ENCODE measurements at regions not wholly inside any gene's neighbourhood (a gene's known extent, or its start where the extent isn't known, plus 50 kb on each side); places are given as distances from the start of the nearest gene placed in this dataset.

DNA sequence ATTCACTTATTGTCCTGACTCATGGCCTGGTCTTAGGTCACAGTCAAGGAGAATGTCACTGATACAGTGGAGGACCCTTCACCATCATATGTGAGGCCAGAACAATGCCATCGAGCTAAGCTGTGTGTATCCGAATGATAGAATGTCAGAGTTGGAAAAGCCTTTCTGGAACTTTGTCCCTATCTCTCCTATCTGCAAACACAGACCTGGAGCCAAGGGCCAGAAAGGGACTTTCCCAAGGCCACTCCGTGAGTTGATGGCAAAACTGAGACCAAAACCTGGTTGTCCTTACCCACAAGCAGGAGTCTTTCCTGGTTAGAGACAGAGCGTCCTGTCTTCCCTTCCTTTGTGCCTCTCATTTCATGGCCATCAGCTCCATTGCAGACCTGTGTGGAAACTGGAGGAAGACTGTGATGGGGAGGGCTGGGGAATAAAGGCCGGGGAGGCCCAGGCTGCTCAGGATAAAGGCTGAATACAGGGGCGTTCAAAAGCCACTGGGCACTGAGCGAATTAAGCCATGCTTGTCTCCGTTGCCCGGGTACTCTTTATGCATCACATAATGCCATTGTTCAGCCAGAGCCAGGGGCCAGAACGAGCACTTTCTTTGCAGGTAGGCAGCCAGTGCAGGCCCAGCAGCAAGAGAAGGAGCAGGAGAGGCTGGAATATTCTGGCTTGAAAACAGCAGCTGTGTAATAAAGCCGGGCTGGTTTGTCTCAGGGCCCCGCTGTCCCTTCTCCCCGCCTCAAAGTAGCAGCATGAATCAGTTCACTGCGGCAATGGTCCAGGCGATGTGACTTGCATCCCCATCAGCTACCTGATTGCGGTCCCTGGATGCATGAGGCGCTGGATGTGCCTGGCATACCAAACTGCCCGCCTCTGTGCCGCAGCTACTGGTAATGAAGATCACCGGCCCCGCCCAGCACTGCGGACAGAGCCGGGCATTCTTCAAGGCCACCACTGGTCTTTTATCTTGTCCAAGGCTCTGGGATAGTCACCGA lies 143.0 kb downstream of the RPS24 start:
- Histone ChIP-seq H3K27me3 (ENCODE audit: insufficient read depth, low read length) (no peaks in the 10 kb centered on the region), H3K4me1 (ENCODE audit: insufficient read depth, low read length) (peaks cover 23% of the 10 kb centered on the region), H3K9me3 (ENCODE audit: insufficient read depth, low read depth, low read length) (no peaks in the 10 kb centered on the region), H3K27ac (ENCODE audit: low read depth, low read length) (no peak overlapping the region), H3K9ac (ENCODE audit: low read depth, low read length) (no peak overlapping the region), H3K4me3 (ENCODE audit: low read length) (no peak overlapping the region), H3K36me3 (ENCODE audit: insufficient read depth, low read length) (no peaks in the 10 kb centered on the region)
- 92% methylated on average over 24 of the region's 24 CpGs for WGBS

DNA sequence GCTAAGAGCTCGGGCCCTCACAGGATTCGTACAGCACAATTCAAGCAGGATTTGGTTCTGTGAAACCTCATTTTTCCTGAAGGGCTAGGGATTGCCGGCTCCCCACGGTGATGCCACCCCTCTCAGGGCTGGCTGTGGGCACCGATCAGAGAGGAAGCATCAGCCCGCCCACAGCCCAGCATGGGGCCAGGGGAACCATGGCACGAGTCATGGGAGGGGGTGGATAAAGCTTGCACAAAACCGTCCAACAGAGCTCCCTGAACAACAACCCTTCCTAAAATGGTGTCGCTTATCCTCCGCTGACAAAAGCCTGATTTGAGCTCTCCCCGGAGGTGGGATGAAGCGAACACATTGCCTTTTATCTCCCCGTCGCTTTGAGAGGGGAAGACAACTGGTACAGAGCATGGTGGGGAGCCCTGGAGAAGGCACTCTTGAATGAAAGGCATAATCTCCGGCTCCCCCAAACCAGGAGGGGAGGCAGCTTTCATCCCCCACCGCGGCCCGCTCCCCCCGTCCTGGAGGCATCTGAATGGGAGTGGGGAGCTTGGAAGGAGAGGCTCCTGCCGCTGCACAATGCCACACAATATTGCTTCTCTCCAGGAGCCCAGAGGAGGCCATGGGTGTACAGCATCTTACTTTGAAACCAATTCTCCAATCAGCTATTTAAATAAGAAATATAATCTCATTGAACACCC lies 144.0 kb downstream of the RPS24 start:
- Histone ChIP-seq H3K9ac (ENCODE audit: low read depth, low read length) (no peak overlapping the region), H3K4me3 (ENCODE audit: low read length) (no peak overlapping the region), H3K4me1 (ENCODE audit: insufficient read depth, low read length) (peaks cover 13% of the 10 kb centered on the region), H3K27ac (ENCODE audit: low read depth, low read length) (no peak overlapping the region), H3K9me3 (ENCODE audit: insufficient read depth, low read depth, low read length) (no peaks in the 10 kb centered on the region), H3K36me3 (ENCODE audit: insufficient read depth, low read length) (no peaks in the 10 kb centered on the region), H3K27me3 (ENCODE audit: insufficient read depth, low read length) (no peaks in the 10 kb centered on the region)
- 66% methylated on average over 19 of the region's 20 CpGs for WGBS

DNA sequence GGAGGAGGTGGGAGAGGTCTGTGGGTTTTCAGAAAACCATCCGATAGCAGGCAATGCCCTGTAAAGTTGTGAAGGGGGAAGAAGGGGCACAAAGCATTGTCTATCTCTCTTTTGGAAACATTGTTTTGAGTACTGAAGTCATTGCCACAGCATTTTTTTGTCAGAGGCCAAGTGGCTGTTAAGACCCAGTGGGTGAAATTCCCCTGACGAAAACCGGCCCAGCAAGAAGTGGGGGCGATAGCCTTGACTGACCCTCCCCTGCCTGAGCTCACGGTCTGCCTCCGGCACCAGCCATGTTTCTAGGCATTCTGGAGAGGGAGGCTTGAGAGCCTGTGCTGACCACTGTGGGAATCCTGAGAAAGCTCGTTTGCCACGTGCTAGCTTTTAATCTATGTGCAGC lies 144.7 kb downstream of the RPS24 start:
- Histone ChIP-seq H3K4me1 (ENCODE audit: insufficient read depth, low read length) (peaks cover 12% of the 10 kb centered on the region), H3K4me3 (ENCODE audit: low read length) (no peak overlapping the region), H3K9ac (ENCODE audit: low read depth, low read length) (no peak overlapping the region), H3K36me3 (ENCODE audit: insufficient read depth, low read length) (no peaks in the 10 kb centered on the region), H3K27ac (ENCODE audit: low read depth, low read length) (no peak overlapping the region), H3K9me3 (ENCODE audit: insufficient read depth, low read depth, low read length) (no peaks in the 10 kb centered on the region), H3K27me3 (ENCODE audit: insufficient read depth, low read length) (no peaks in the 10 kb centered on the region)
- 84% methylated on average over 8 of the region's 8 CpGs for WGBS

DNA sequence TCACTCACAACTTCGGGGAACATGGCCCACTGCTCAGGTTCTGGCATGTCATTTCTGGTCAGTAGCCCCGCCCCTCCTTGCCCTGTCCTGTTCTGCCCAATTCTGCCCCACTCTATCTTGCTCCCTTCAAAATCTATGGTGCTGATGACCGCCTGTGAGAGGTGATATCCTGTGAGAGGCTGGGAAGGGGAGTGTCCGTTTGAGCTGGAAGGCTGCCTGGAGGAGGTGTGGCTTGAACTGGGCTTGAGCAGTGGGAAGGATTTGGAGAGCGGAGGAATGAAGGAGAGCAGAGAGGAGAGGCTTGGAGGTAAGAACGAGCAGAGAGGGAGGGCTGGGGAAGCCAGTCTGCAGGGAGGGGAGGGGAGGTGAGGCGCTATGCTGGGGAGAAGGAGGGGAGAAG lies 145.3 kb downstream of the RPS24 start:
- 47% methylated on average over 7 of the region's 7 CpGs for WGBS
- Histone ChIP-seq H3K4me3 (ENCODE audit: low read length) (no peak overlapping the region), H3K27ac (ENCODE audit: low read depth, low read length) (no peak overlapping the region), H3K4me1 (ENCODE audit: insufficient read depth, low read length) (peaks cover 12% of the 10 kb centered on the region), H3K36me3 (ENCODE audit: insufficient read depth, low read length) (no peaks in the 10 kb centered on the region), H3K9me3 (ENCODE audit: insufficient read depth, low read depth, low read length) (no peaks in the 10 kb centered on the region), H3K9ac (ENCODE audit: low read depth, low read length) (no peak overlapping the region), H3K27me3 (ENCODE audit: insufficient read depth, low read length) (no peaks in the 10 kb centered on the region)

DNA sequence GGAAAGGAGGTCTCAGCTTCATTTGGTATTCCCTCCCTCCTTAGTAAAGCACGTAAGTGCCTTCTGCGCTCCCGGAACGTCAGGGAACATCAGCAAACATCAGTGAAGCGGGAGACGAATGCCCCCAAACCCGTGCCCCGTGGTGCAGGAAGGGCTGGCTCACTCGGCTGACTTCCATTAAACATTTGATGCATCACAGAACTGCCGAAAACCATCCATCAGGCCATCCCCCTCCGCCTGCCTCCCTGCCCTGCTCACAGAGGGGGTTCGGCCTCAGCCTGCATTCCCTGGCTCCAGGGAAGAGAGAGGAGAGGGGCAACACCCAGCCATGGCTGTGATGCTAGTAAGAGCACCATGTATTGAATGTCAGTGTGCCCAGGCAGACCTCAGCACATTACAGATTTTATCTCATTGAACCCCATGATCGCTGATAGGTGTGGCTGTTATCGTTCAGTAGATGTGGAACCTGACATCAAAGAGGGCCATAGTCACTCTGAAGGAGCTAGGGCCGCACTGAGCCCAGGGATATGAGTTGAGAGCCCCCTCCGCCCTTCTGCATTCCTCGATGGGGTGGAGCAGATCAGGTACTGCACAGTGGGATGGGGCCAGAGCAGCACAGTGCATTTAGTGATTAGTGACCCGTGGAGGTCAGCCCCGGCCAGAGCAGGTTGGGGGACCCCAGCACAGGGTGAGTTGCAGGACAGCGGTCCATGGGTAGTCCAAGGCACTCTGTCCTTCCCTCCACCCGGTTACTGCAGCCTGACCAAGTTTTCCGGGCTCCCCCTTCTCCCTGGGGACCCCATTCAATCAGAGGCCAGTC lies 146.4 kb downstream of the RPS24 start:
- Histone ChIP-seq H3K9me3 (ENCODE audit: insufficient read depth, low read depth, low read length) (no peaks in the 10 kb centered on the region), H3K9ac (ENCODE audit: low read depth, low read length) (no peak overlapping the region), H3K36me3 (ENCODE audit: insufficient read depth, low read length) (no peaks in the 10 kb centered on the region), H3K27ac (ENCODE audit: low read depth, low read length) (no peak overlapping the region), H3K4me1 (ENCODE audit: insufficient read depth, low read length) (peaks cover 12% of the 10 kb centered on the region), H3K27me3 (ENCODE audit: insufficient read depth, low read length) (no peaks in the 10 kb centered on the region), H3K4me3 (ENCODE audit: low read length) (no peak overlapping the region)
- WGBS = 82% methylated on average over 22 of the region's 22 CpGs

DNA sequence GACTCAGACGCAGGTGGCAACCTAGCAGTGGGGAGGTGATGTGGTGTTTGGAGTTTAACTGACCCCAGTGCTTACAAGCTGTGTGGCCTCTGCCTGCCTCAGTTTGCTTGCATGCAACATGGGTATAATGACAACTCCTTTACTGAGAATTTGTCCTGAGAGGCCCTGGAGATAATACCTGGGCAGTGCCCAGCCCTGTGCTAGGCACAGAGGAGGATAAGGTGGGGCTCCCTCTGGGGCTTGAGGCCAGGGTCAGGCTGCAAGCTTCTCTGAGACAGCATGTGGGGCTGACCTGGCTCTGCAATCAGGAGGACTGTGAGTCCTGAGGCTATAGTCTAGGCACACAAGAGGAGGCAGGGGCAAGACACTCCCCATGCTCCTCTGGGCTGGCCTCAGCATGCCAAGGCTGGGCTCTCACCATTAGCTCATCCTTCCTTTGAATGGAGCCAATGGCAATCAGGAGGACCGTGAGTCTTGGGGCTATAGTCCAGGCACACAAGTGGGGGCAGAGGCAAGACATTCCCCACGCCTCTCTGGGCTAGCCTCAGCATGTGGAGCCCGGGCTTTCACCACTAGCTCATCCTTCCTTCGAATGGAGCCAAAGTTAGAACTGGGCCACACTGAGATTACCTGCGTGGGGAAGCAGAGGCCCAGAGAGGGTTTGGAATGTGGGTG lies 147.9 kb downstream of the RPS24 start:
- Histone ChIP-seq H3K4me1 (ENCODE audit: insufficient read depth, low read length) (peaks cover 12% of the 10 kb centered on the region), H3K9me3 (ENCODE audit: insufficient read depth, low read depth, low read length) (no peaks in the 10 kb centered on the region), H3K36me3 (ENCODE audit: insufficient read depth, low read length) (no peaks in the 10 kb centered on the region), H3K9ac (ENCODE audit: low read depth, low read length) (no peak overlapping the region), H3K4me3 (ENCODE audit: low read length) (no peak overlapping the region), H3K27me3 (ENCODE audit: insufficient read depth, low read length) (no peaks in the 10 kb centered on the region), H3K27ac (ENCODE audit: low read depth, low read length) (no peak overlapping the region)
- WGBS = 92% methylated on average over 6 of the region's 6 CpGs

DNA sequence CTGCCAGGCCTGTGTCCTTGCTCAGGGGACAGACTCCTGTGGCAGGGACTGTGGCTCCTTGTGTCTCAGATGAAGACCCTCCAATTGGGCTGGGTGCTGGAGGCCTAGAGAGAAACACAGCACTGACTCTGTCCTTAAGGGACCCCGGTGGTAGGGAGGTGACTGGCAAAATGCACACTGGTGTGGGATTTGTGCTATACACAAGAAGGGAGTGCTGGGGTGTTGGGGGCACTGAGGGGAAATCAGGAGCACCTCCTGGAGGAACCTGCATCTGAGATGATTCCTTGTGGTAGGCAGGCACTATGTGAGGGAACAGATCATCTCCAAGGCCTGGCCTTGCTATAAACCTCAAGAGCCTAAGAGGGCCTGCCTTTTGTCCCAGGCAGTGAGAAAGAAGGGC lies 149.2 kb downstream of the RPS24 start:
- Histone ChIP-seq H3K9ac (ENCODE audit: low read depth, low read length) (no peak overlapping the region), H3K27me3 (ENCODE audit: insufficient read depth, low read length) (no peaks in the 10 kb centered on the region), H3K4me1 (ENCODE audit: insufficient read depth, low read length) (peaks cover 10% of the 10 kb centered on the region), H3K36me3 (ENCODE audit: insufficient read depth, low read length) (no peaks in the 10 kb centered on the region), H3K9me3 (ENCODE audit: insufficient read depth, low read depth, low read length) (no peaks in the 10 kb centered on the region), H3K4me3 (ENCODE audit: low read length) (no peak overlapping the region), H3K27ac (ENCODE audit: low read depth, low read length) (no peak overlapping the region)
- WGBS = 98% methylated on average over 1 of the region's 1 CpG

DNA sequence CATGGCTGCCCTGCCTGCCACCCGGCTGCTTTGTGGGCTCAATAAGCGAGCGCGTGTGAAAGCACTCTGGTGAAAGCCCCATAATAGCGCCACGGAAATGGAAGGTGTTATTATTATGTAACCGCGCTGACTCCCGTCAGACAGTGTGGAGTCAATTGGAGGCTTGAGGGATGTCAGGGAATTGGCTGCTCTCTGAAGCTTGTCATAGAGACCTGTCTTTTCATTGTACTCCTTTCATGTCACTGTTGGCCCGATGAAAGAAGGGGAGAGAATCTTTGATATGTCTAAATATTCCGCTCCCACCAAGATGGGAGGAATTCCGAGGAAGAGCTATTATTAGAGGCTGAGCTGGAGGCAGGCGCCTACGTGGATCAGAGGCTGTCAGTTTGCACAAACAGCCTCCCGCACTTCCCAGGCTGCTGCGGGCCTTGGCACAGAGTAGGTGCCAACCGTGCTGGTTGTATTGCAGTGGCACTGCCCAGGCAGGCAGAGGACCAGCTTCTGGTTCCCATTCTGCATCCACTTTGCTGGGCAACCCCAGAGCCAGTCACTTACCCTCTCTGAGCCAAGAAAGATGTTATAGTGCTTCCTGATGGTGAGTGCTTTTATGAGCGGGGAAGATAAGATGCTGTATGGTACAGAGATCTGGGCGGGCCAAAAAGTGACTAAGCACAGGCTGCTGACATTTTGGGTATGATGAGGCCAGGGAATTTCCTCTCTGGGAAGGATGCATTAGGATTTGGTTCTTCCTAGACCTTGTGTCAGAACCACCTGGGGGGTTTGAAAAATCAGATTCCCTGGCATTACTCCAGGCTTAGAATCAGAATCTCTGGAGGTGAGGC lies 151.4 kb downstream of the RPS24 start:
- Histone ChIP-seq H3K4me3 (ENCODE audit: low read length) (no peak overlapping the region), H3K27ac (ENCODE audit: low read depth, low read length) (no peak overlapping the region), H3K9ac (ENCODE audit: low read depth, low read length) (no peak overlapping the region), H3K27me3 (ENCODE audit: insufficient read depth, low read length) (no peaks in the 10 kb centered on the region), H3K36me3 (ENCODE audit: insufficient read depth, low read length) (no peaks in the 10 kb centered on the region), H3K9me3 (ENCODE audit: insufficient read depth, low read depth, low read length) (no peaks in the 10 kb centered on the region), H3K4me1 (ENCODE audit: insufficient read depth, low read length) (no peaks in the 10 kb centered on the region)
- WGBS = 93% methylated on average over 19 of the region's 19 CpGs

DNA sequence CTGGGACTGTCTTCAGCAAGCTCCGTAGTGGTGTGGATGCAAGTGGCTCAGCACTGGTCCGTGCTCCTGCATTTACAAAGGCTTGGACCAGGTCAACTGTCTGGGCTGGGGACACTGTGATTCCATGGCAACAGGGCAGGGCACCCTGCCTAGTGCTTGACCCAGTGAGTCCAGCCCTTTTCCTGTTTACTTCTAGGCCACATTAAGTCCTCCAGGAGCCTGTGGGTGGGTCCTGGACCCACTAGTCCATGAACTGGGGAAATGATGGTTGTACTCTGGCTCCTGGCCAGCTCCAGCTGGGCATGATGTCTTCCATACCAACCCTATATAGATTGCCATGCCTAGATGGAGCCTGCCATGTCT lies 152.0 kb downstream of the RPS24 start:
- Histone ChIP-seq H3K36me3 (ENCODE audit: insufficient read depth, low read length) (no peaks in the 10 kb centered on the region), H3K27me3 (ENCODE audit: insufficient read depth, low read length) (no peaks in the 10 kb centered on the region), H3K4me3 (ENCODE audit: low read length) (no peak overlapping the region), H3K27ac (ENCODE audit: low read depth, low read length) (no peak overlapping the region), H3K9me3 (ENCODE audit: insufficient read depth, low read depth, low read length) (no peaks in the 10 kb centered on the region), H3K9ac (ENCODE audit: low read depth, low read length) (no peak overlapping the region), H3K4me1 (ENCODE audit: insufficient read depth, low read length) (no peaks in the 10 kb centered on the region)
- WGBS = 93% methylated on average over 2 of the region's 2 CpGs

DNA sequence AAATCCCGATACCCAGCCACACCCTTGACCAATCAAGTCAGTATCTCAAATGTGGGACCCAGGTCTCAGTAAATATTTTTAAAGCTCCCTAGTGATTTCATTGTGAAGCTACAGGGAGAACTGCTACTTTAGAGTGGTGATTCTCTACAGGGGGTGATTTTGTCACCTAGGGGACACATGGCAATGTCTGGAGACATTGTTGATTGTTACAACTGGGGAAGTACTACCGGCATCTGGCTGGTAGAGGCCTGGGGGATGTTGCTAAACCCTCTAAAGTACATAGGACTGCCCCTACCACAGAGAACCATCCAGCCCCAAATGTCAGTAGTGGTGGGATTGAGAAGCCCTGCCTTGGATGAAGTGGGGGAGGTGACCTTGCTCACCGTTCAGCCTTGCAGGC lies 152.9 kb downstream of the RPS24 start:
- H3K4me3 ChIP-seq (ENCODE audit: low read length) = no peak overlapping the region
- no peaks in the 10 kb centered on the region for H3K36me3 ChIP-seq (ENCODE audit: insufficient read depth, low read length)
- no peaks in the 10 kb centered on the region for H3K4me1 ChIP-seq (ENCODE audit: insufficient read depth, low read length)
- no peaks in the 10 kb centered on the region for H3K27me3 ChIP-seq (ENCODE audit: insufficient read depth, low read length)
- H3K9ac ChIP-seq (ENCODE audit: low read depth, low read length) = no peak overlapping the region
- no peaks in the 10 kb centered on the region for H3K9me3 ChIP-seq (ENCODE audit: insufficient read depth, low read depth, low read length)
- H3K27ac ChIP-seq (ENCODE audit: low read depth, low read length) = no peak overlapping the region
- WGBS = 68% methylated on average over 3 of the region's 3 CpGs

Measured in HUES64 (cell line).